Panc1 (cell line): ENCODE measurements at regions not wholly inside any gene's neighbourhood (a gene's known extent, or its start where the extent isn't known, plus 50 kb on each side); places are given as distances from the start of the nearest gene placed in this dataset.

ENCODE experiments used
- ATAC-seq: fragments of 200-7000 bp; cut with Tn5 transposase; 2 replicates; pipeline ENCODE4 v1.9.1; 2020; ENCODE audit warnings: mild to moderate bottlenecking, moderate library complexity
- BruUV-seq: library from RNA; stranded (reverse); fragments of 400-500 nt; replicated peaks from 2 replicates; lab custom pipeline; 2021; lab: Mats Ljungman, UMichigan
- CTCF ChIA-PET: fragments of 300-600 bp; sonication (Branson Sonifier 250); formaldehyde crosslinking; loops from one replicate; lab custom pipeline; 2022; ENCODE audit warnings: antibody characterized with exemption; lab: Charles Lee
- POLR2A ChIA-PET: fragments of 300-600 bp; sonication (Branson Sonifier 250); formaldehyde crosslinking; loops from one replicate; lab custom pipeline; 2022; ENCODE audit warnings: antibody characterized with exemption; lab: Charles Lee
- DNase-seq: peaks from one replicate; pipeline ENCODE4 v3.0.0-alpha.2; 2010; ENCODE audit warnings: low read depth, low spot score
- H3K27ac ChIP-seq: 2 replicates; pipeline ENCODE4 v1.5.1; 2011; ENCODE audit warnings: mild to moderate bottlenecking, low read length, inconsistent platforms
- H3K27me3 ChIP-seq: fragments of 200-500 bp; sonication (Bioruptor generic); 2 replicates; pipeline ENCODE4 v1.6.0; 2014; ENCODE audit warnings: low read length, inconsistent platforms; ENCODE audit not compliant: control insufficient read depth, insufficient read depth
- H3K36me3 ChIP-seq: fragments of 200-500 bp; sonication (Bioruptor generic); 2 replicates; pipeline ENCODE4 v1.5.1; 2014; ENCODE audit warnings: inconsistent platforms, mild to moderate bottlenecking, low read length, moderate library complexity; ENCODE audit not compliant: control insufficient read depth, insufficient read depth
- H3K4me1 ChIP-seq: 2 replicates; pipeline ENCODE4 v1.5.1; 2011; ENCODE audit warnings: inconsistent platforms, mild to moderate bottlenecking, low read length, moderate library complexity; ENCODE audit not compliant: control insufficient read depth, insufficient read depth
- H3K4me3 ChIP-seq, 2 experiments: 2 replicates each; pipeline ENCODE4 v1.5.1; 2011 to 2012; ENCODE audit warnings: low read depth in 2 of 2, low read length in 2 of 2, mild to moderate bottlenecking in 2 of 2, inconsistent platforms in 1 of 2, moderate library complexity in 1 of 2
- H3K9me3 ChIP-seq: fragments of 200-500 bp; sonication (Bioruptor generic); 2 replicates; pipeline ENCODE4 v1.5.1; 2014; ENCODE audit warnings: low read depth, mild to moderate bottlenecking, inconsistent platforms, low read length, moderate library complexity; ENCODE audit not compliant: control insufficient read depth, insufficient read depth
- POLR2AphosphoS5 ChIP-seq: IDR thresholded peaks from 2 replicates; pipeline ENCODE4 v1.6.1; 2012; ENCODE audit warnings: mild to moderate bottlenecking, low read depth, low read length, moderate library complexity
- in situ Hi-C: cut with HindIII; loops from 2 replicates; pipeline ENCODE4 v1.10.0; 2016; ENCODE audit warnings: low sequenced_read_pairs, low pct_unique_long_range_greater_than_20kb
- intact Hi-C: fragments of 100-400 bp; cut with micrococcal nuclease; formaldehyde crosslinking; loops from one replicate; pipeline ENCODE4 v1.10.0; 2022; ENCODE audit not compliant: unreplicated experiment
- TF ChIP-seq, protein P1 (sequence below): fragments of 450-650 bp; IDR thresholded peaks from 2 replicates; pipeline ENCODE4 v1.5.1; 2017; ENCODE audit warnings: mild to moderate bottlenecking

DNA sequence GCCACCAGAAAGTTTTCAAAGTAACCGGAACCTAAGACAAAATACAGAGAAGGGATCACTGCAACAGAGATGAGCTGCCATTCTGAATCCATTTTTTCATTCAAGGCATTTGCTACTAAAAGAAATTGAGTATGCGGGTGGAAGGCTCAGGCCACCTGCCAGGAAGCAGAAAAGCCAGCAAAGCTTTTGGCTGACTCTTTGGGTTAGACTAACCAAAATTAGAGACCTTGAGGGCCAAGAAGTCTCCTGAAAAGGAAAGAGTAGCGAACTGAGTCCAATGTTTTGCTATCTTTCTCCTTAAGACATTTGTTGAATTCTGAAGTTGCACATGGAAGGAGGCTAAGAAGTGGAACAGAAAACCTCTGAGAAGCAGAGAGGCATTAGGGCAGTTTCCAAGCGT, 79.0 kb downstream of the FAS start:
- H3K36me3 ChIP-seq = no peaks in the 10 kb centered on the region
- CTCF ChIA-PET = no interaction called here
- peaks cover 4% of the 10 kb centered on the region; the same call in 1 of the 2 replicates for H3K27me3 ChIP-seq
- intact Hi-C loops (no loop called here), in situ Hi-C loops (no loop called here)
- no peak overlapping the region for H3K4me3 ChIP-seq
- ATAC-seq = no peak
- no peaks in the 10 kb centered on the region for H3K9me3 ChIP-seq
- DNase-seq = no peak
- TF ChIP-seq, protein P1, sequence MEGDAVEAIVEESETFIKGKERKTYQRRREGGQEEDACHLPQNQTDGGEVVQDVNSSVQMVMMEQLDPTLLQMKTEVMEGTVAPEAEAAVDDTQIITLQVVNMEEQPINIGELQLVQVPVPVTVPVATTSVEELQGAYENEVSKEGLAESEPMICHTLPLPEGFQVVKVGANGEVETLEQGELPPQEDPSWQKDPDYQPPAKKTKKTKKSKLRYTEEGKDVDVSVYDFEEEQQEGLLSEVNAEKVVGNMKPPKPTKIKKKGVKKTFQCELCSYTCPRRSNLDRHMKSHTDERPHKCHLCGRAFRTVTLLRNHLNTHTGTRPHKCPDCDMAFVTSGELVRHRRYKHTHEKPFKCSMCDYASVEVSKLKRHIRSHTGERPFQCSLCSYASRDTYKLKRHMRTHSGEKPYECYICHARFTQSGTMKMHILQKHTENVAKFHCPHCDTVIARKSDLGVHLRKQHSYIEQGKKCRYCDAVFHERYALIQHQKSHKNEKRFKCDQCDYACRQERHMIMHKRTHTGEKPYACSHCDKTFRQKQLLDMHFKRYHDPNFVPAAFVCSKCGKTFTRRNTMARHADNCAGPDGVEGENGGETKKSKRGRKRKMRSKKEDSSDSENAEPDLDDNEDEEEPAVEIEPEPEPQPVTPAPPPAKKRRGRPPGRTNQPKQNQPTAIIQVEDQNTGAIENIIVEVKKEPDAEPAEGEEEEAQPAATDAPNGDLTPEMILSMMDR = no peak
- no peak for TF ChIP-seq POLR2AphosphoS5
- H3K4me1 ChIP-seq = no peaks in the 10 kb centered on the region
- H3K27ac ChIP-seq = no peak overlapping the region
- no TSS peak for BruUV-seq
- POLR2A ChIA-PET = interaction anchor here (0.5 kb wide), 1 partner anchor 73 kb away, joined by 4 read pairs; no protein-coding TSS in a partner anchor
